Esophagus squamous epithelium (tissue), 4 donors: ENCODE measurements at regions not wholly inside any gene's neighbourhood (a gene's known extent, or its start where the extent isn't known, plus 50 kb on each side); places are given as distances from the start of the nearest gene placed in this dataset.

ENCODE experiments used
- POLR2A ChIP-seq, 4 donors: fragments of 450-650 bp; IDR thresholded peaks; one replicate each; pipeline ENCODE4 v1.6.1; 2017; ENCODE audit warnings: antibody characterized with exemption in 4 of 4, mild to moderate bottlenecking in 4 of 4, moderate library complexity in 3 of 4
- TF ChIP-seq, protein P1 (sequence below), 6 experiments: fragments of 450-650 bp in 4 of 6; fragments of 200-600 bp in 2 of 6; sonication (generic) in 2 of 6; IDR thresholded peaks; one replicate each; pipeline ENCODE4 v1.5.1; 2016 to 2019; ENCODE audit warnings: antibody characterized with exemption in 6 of 6, mild to moderate bottlenecking in 4 of 6, moderate library complexity in 4 of 6

DNA sequence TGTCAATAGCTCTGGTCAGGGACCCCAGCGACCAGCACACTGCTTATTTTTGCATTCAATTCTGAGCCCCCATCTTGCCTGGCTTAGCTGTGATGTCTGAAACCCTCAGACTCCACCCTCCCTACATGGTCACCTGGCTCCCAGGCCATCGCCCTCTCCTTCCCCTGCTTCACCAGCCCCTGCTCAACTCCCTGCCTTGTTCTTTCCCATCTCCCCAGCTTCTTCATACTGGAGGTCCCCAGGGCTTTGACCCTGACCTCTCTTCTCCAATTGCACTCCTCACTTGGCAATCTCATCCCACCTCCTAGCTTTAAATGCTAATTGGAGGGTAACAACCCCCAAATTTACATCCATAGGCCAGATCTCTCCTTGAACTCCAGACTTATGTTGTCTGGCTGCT lies 84.3 kb upstream of the GNAZ start:
- TF ChIP-seq POLR2A (IDR thresholded peaks at IDR 0.05) = no peak
- TF ChIP-seq, protein P1, sequence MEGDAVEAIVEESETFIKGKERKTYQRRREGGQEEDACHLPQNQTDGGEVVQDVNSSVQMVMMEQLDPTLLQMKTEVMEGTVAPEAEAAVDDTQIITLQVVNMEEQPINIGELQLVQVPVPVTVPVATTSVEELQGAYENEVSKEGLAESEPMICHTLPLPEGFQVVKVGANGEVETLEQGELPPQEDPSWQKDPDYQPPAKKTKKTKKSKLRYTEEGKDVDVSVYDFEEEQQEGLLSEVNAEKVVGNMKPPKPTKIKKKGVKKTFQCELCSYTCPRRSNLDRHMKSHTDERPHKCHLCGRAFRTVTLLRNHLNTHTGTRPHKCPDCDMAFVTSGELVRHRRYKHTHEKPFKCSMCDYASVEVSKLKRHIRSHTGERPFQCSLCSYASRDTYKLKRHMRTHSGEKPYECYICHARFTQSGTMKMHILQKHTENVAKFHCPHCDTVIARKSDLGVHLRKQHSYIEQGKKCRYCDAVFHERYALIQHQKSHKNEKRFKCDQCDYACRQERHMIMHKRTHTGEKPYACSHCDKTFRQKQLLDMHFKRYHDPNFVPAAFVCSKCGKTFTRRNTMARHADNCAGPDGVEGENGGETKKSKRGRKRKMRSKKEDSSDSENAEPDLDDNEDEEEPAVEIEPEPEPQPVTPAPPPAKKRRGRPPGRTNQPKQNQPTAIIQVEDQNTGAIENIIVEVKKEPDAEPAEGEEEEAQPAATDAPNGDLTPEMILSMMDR (IDR thresholded peaks at IDR 0.05) = no peak
